HCT116 (cell line): ENCODE measurements at regions not wholly inside any gene's neighbourhood (a gene's known extent, or its start where the extent isn't known, plus 50 kb on each side); places are given as distances from the start of the nearest gene placed in this dataset.

ENCODE experiments used
- ATAC-seq: fragments of 200-7000 bp; cut with Tn5 transposase; 2 replicates; pipeline ENCODE4 v1.9.1; 2020; ENCODE audit warnings: mild to moderate bottlenecking, moderate library complexity
- BruUV-seq: library from RNA; stranded (reverse); fragments of 400-500 nt; replicated peaks from 2 replicates; lab custom pipeline; 2021; lab: Mats Ljungman, UMichigan
- CTCF ChIA-PET: fragments of 300-600 bp; sonication (Branson Sonifier 250); formaldehyde crosslinking; loops from one replicate; lab custom pipeline; 2021; ENCODE audit warnings: antibody characterized with exemption; lab: Charles Lee
- POLR2A ChIA-PET: fragments of 300-600, 350-600 bp; sonication (Branson Sonifier 250); formaldehyde crosslinking; loops from one replicate; lab custom pipeline; 2021; ENCODE audit warnings: antibody characterized with exemption; lab: Charles Lee
- RAD21 ChIA-PET, 2 experiments: fragments of 300-600 bp; sonication (Branson Sonifier 250); formaldehyde crosslinking; loops; one replicate each; lab custom pipeline; 2023; ENCODE audit warnings: low total read pairs in 2 of 2; ENCODE audit not compliant: uncharacterized antibody in 2 of 2, unreplicated experiment in 2 of 2, low non-redundant PET in 1 of 2; lab: Charles Lee
- DNase-seq: peaks from one replicate; pipeline ENCODE4 v3.0.0-alpha.2; 2010; ENCODE audit warnings: low read depth, low spot score
- H2AFZ ChIP-seq: fragments of 200-600 bp; shearing (Covaris generic), sonication (generic); 2 replicates; pipeline ENCODE4 v1.6.1; 2017; ENCODE audit warnings: low read depth, mixed run types, mixed read lengths, antibody characterized with exemption, low read length; ENCODE audit not compliant: poor library complexity, severe bottlenecking
- H3K27ac ChIP-seq: 2 replicates; pipeline ENCODE4 v1.5.1; 2012; ENCODE audit warnings: low read depth, low read length
- H3K27me3 ChIP-seq: fragments of 200-600 bp; sonication (generic); 2 replicates; pipeline ENCODE4 v1.6.1; 2016; ENCODE audit warnings: mixed run types, low read length, mixed read lengths; ENCODE audit not compliant: insufficient read depth
- H3K36me3 ChIP-seq, 2 experiments: fragments of 200-500 bp in 1 of 2; fragments of 200-600 bp in 1 of 2; sonication (Bioruptor generic) in 1 of 2; sonication (generic) in 1 of 2; 2 replicates each; pipeline versions ENCODE4 v1.5.1 to v1.6.1; 2014 to 2016; ENCODE audit warnings: low read length in 2 of 2, inconsistent platforms in 1 of 2, mixed read lengths in 1 of 2, mixed run types in 1 of 2; ENCODE audit not compliant: insufficient read depth in 2 of 2, control insufficient read depth in 1 of 2
- H3K4me1 ChIP-seq, 2 experiments: fragments of 200-600 bp in 1 of 2; sonication (generic) in 1 of 2; 2 replicates each; pipeline versions ENCODE4 v1.5.1 to v1.6.1; 2012 to 2017; ENCODE audit warnings: low read length in 2 of 2, inconsistent platforms in 1 of 2, mild to moderate bottlenecking in 1 of 2, mixed read lengths in 1 of 2, mixed run types in 1 of 2, moderate library complexity in 1 of 2; ENCODE audit not compliant: insufficient read depth in 2 of 2, control insufficient read depth in 1 of 2
- H3K4me2 ChIP-seq: fragments of 200-600 bp; sonication (generic); 2 replicates; pipeline ENCODE4 v1.6.1; 2017; ENCODE audit warnings: mixed run types, low read length, mixed read lengths
- H3K4me3 ChIP-seq, 2 experiments: fragments of 200-600 bp in 1 of 2; sonication (generic) in 1 of 2; replicated peaks in 1 of 2; 2 replicates each; pipeline ENCODE4 v1.5.1; 2011 to 2016; ENCODE audit warnings: low read length in 2 of 2, control low read depth in 1 of 2, low read depth in 1 of 2, mild to moderate bottlenecking in 1 of 2, mixed read lengths in 1 of 2, mixed run types in 1 of 2
- H3K79me2 ChIP-seq: fragments of 200-600 bp; sonication (generic); 2 replicates; pipeline ENCODE4 v1.6.1; 2017; ENCODE audit warnings: mild to moderate bottlenecking, mixed run types, low read length, moderate library complexity, mixed read lengths; ENCODE audit not compliant: insufficient read depth
- H3K9ac ChIP-seq: fragments of 200-600 bp; sonication (generic); 2 replicates; pipeline ENCODE4 v1.6.1; 2016; ENCODE audit warnings: low read length, mixed read lengths
- H3K9me2 ChIP-seq: fragments of 200-600 bp; sonication (generic), shearing (Covaris generic); 2 replicates; pipeline ENCODE4 v1.6.1; 2017; ENCODE audit warnings: mixed run types, mild to moderate bottlenecking, moderate library complexity; ENCODE audit not compliant: insufficient read depth
- H3K9me3 ChIP-seq, 2 experiments: fragments of 200-500 bp in 1 of 2; fragments of 200-600 bp in 1 of 2; sonication (Bioruptor generic) in 1 of 2; sonication (generic) in 1 of 2; 2 replicates each; pipeline ENCODE4 v1.6.1; 2014 to 2017; ENCODE audit warnings: low read length in 2 of 2, mixed read lengths in 2 of 2, inconsistent platforms in 1 of 2, low read depth in 1 of 2, mild to moderate bottlenecking in 1 of 2, mixed run types in 1 of 2, moderate library complexity in 1 of 2; ENCODE audit not compliant: control insufficient read depth in 1 of 2, insufficient read depth in 1 of 2
- H4K20me1 ChIP-seq: fragments of 200-600 bp; sonication (generic), shearing (Covaris generic); 2 replicates; pipeline ENCODE4 v1.6.1; 2017; ENCODE audit warnings: mixed run types, mild to moderate bottlenecking, moderate library complexity; ENCODE audit not compliant: insufficient read depth
- CEBPB ChIP-seq: IDR thresholded peaks from 2 replicates; pipeline ENCODE4 v1.6.1; 2012; ENCODE audit warnings: low read depth
- EZH2 ChIP-seq: fragments of 200-600 bp; sonication (generic); IDR thresholded peaks from 2 replicates; pipeline ENCODE4 v1.6.1; 2017; ENCODE audit warnings: antibody characterized with exemption, mixed run types
- FOSL1 ChIP-seq: IDR thresholded peaks from 2 replicates; pipeline ENCODE4 v1.6.1; 2012; ENCODE audit warnings: low read depth
- YY1 ChIP-seq: IDR thresholded peaks from 2 replicates; pipeline ENCODE4 v1.6.1; 2011; ENCODE audit warnings: low read length, low read depth, moderate library complexity, mild to moderate bottlenecking; ENCODE audit not compliant: insufficient replicate concordance; ENCODE audit errors: extremely low read depth
- intact Hi-C: fragments of 100-400 bp; cut with micrococcal nuclease; formaldehyde crosslinking; loops from 2 replicates; pipeline ENCODE4 v1.10.0; 2022
- TF ChIP-seq, protein P1 (sequence below): IDR thresholded peaks from 2 replicates; pipeline ENCODE4 v1.6.1; 2012; ENCODE audit warnings: low read depth
- TF ChIP-seq, protein P2 (sequence below): IDR thresholded peaks from 2 replicates; pipeline ENCODE4 v1.6.1; 2011; ENCODE audit warnings: mild to moderate bottlenecking, low read length, moderate library complexity; ENCODE audit not compliant: insufficient replicate concordance; ENCODE audit errors: extremely low read depth

DNA sequence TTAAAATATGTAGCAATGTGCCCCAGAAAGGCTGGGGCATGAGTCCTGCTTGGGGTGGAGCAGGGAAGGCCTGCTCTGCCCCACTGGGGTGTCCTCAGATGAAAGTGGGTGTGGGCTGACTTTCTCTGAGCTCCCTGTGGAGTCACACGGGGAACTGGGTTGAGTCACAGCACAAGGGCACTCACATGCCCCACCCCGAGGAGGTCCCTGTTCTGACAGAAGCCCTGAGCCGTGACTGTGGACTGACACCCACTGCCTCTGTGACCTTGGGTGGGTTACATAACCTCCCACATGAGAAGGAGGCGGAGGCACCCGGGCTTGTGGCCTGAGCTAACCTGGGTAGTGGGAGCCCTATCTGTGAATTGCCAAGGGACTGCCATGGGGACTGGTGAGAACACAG lies 52.5 kb upstream of the TINAGL1 start (continued):
- no peak for TF ChIP-seq YY1
- TF ChIP-seq EZH2 = no peak
- no peak for TF ChIP-seq FOSL1

DNA sequence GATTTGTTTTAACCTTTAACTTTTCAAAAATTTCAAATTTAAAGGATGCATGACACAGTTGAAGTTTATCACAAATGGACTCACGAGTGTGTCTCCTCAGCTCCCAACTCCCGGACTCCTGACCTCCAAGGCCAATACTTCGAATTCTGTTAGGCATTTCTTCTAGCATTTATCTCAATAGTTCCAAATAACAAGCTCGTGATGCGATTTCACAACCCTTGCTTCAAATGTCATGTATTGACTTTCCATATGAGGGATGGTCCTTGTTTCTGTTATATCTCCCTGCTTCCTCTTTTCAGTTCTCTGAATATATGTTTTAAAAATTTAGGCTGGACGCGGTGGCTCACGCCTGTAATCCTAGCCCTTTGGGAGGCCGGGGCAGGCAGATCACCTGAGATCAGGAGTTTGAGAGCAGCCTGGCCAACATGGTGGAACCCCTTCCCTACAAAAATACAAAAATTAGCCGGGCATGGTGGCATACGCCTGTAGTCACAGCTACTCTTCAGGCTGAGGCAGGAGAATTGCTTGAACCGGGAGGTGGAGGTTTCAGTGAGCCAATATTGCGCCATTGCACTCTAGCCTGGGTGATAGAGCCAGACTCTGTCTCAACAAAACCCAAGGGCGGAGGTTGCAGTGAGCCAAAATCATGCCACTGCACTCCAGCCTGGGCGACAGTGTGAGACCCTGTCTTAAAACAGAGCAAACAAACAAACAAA lies 52.0 kb upstream of the TINAGL1 start:
- Histone ChIP-seq H3K9ac (no peak overlapping the region), H3K36me3 (no peaks in the 10 kb centered on the region), H3K27me3 (no peaks in the 10 kb centered on the region), H3K27ac (no peak overlapping the region), H2AFZ (no peak overlapping the region), H3K9me2 (0 out of 2 replicates have a peak, but pooled peaks cover 2% of the 10 kb centered on the region), H3K4me1 (peaks cover 5 to 30% of the 10 kb centered on the region in 2 experiments; a peak in 3 of 4 replicates), H3K79me2 (no peaks in the 10 kb centered on the region), H4K20me1 (no peaks in the 10 kb centered on the region), H3K4me3 (no peak overlapping the region), H3K4me2 (no peak overlapping the region), H3K9me3 (no peaks in the 10 kb centered on the region)
- DNase-seq (no peak), ATAC-seq (no peak)
- ChIA-PET RAD21 (no interaction called here), CTCF (interaction anchor here (1.5 kb wide), 1 partner anchor 25 kb away, joined by 5 read pairs; no protein-coding TSS in a partner anchor), POLR2A (no interaction called here)
- no TSS peak for BruUV-seq
- TF ChIP-seq EZH2 = no peak
- TF ChIP-seq, protein P1, sequence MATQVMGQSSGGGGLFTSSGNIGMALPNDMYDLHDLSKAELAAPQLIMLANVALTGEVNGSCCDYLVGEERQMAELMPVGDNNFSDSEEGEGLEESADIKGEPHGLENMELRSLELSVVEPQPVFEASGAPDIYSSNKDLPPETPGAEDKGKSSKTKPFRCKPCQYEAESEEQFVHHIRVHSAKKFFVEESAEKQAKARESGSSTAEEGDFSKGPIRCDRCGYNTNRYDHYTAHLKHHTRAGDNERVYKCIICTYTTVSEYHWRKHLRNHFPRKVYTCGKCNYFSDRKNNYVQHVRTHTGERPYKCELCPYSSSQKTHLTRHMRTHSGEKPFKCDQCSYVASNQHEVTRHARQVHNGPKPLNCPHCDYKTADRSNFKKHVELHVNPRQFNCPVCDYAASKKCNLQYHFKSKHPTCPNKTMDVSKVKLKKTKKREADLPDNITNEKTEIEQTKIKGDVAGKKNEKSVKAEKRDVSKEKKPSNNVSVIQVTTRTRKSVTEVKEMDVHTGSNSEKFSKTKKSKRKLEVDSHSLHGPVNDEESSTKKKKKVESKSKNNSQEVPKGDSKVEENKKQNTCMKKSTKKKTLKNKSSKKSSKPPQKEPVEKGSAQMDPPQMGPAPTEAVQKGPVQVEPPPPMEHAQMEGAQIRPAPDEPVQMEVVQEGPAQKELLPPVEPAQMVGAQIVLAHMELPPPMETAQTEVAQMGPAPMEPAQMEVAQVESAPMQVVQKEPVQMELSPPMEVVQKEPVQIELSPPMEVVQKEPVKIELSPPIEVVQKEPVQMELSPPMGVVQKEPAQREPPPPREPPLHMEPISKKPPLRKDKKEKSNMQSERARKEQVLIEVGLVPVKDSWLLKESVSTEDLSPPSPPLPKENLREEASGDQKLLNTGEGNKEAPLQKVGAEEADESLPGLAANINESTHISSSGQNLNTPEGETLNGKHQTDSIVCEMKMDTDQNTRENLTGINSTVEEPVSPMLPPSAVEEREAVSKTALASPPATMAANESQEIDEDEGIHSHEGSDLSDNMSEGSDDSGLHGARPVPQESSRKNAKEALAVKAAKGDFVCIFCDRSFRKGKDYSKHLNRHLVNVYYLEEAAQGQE = no peak
- TF ChIP-seq FOSL1 = no peak
- TF ChIP-seq CEBPB = no peak
- TF ChIP-seq, protein P2, sequence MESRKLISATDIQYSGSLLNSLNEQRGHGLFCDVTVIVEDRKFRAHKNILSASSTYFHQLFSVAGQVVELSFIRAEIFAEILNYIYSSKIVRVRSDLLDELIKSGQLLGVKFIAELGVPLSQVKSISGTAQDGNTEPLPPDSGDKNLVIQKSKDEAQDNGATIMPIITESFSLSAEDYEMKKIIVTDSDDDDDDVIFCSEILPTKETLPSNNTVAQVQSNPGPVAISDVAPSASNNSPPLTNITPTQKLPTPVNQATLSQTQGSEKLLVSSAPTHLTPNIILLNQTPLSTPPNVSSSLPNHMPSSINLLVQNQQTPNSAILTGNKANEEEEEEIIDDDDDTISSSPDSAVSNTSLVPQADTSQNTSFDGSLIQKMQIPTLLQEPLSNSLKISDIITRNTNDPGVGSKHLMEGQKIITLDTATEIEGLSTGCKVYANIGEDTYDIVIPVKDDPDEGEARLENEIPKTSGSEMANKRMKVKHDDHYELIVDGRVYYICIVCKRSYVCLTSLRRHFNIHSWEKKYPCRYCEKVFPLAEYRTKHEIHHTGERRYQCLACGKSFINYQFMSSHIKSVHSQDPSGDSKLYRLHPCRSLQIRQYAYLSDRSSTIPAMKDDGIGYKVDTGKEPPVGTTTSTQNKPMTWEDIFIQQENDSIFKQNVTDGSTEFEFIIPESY = no peak
- intact Hi-C loops = no loop called here
